ENCODE measurements at regions not wholly inside any gene's neighbourhood (a gene's known extent, or its start where the extent isn't known, plus 50 kb on each side); places are given as distances from the start of the nearest gene placed in this dataset.

- H3K36me3 Mint-ChIP-seq (ENCODE audit: low read depth), result no peaks in the 10 kb centered on the region
- no peak overlapping the region for H3K4me3 Mint-ChIP-seq
- no peak overlapping the region for H3K27ac Mint-ChIP-seq
- ATAC-seq (ENCODE audit: low read depth) (no peak), DNase-seq (no peak)
- POLR2A ChIA-PET, result no interaction called here
- no peaks in the 10 kb centered on the region for H3K9me3 Mint-ChIP-seq
- CTCF ChIA-PET, result no interaction called here
- peaks cover 2% of the 10 kb centered on the region for H3K27me3 Mint-ChIP-seq
- no peaks in the 10 kb centered on the region for H3K4me1 Mint-ChIP-seq
- intact Hi-C loops (cut with micrococcal nuclease), result no loop called here
- no peak for TF ChIP-seq CTCF (IDR thresholded peaks at IDR 0.05)
Observed at GRCh38 chr14:55955175-55955574, 163.0 kb upstream of the PELI2 start.

- ATAC-seq (ENCODE audit: low read depth) (no peak), DNase-seq (no peak)
- Mint-ChIP-seq H3K27me3 (peaks cover 2% of the 10 kb centered on the region), H3K4me3 (no peak overlapping the region), H3K36me3 (ENCODE audit: low read depth) (no peaks in the 10 kb centered on the region), H3K27ac (no peak overlapping the region), H3K9me3 (no peaks in the 10 kb centered on the region), H3K4me1 (no peaks in the 10 kb centered on the region)
- no peak for TF ChIP-seq CTCF (IDR thresholded peaks at IDR 0.05)
- CTCF ChIA-PET, result no interaction called here
- POLR2A ChIA-PET, result no interaction called here
- intact Hi-C loops (cut with micrococcal nuclease), result no loop called here
Observed at GRCh38 chr14:55957950-55958349, 160.3 kb upstream of the PELI2 start.

GRCh38 chr14:55963295-55963694 lies 154.9 kb upstream of the PELI2 start:
- no peaks in the 10 kb centered on the region for H3K27me3 Mint-ChIP-seq

GRCh38 chr14:55964091-55964490 lies 154.1 kb upstream of the PELI2 start:
- DNase-seq (no peak), ATAC-seq (ENCODE audit: low read depth) (no peak)
- H3K36me3 Mint-ChIP-seq (ENCODE audit: low read depth), result no peaks in the 10 kb centered on the region
- intact Hi-C loops (cut with micrococcal nuclease), result no loop called here
- no peak overlapping the region for H3K4me3 Mint-ChIP-seq
- no peaks in the 10 kb centered on the region for H3K27me3 Mint-ChIP-seq
- POLR2A ChIA-PET, result no interaction called here
- TF ChIP-seq CTCF (IDR thresholded peaks at IDR 0.05), result no peak
- no peak overlapping the region for H3K27ac Mint-ChIP-seq
- H3K4me1 Mint-ChIP-seq, result no peaks in the 10 kb centered on the region
- no peaks in the 10 kb centered on the region for H3K9me3 Mint-ChIP-seq
- CTCF ChIA-PET, result no interaction called here

More at GRCh38 chr14:55963295-55963694, 154.9 kb upstream of the PELI2 start:
- CTCF ChIA-PET, result no interaction called here
- no peaks in the 10 kb centered on the region for H3K4me1 Mint-ChIP-seq
- no peak for TF ChIP-seq CTCF (IDR thresholded peaks at IDR 0.05)
- H3K4me3 Mint-ChIP-seq, result no peak overlapping the region
- DNase-seq (no peak), ATAC-seq (ENCODE audit: low read depth) (no peak)
- no peak overlapping the region for H3K27ac Mint-ChIP-seq
- no peaks in the 10 kb centered on the region for H3K36me3 Mint-ChIP-seq (ENCODE audit: low read depth)
- H3K9me3 Mint-ChIP-seq, result no peaks in the 10 kb centered on the region
- POLR2A ChIA-PET, result no interaction called here
- intact Hi-C loops (cut with micrococcal nuclease), result no loop called here

GRCh38 chr14:55964821-55965220 lies 153.4 kb upstream of the PELI2 start:
- Mint-ChIP-seq H3K27ac (no peak overlapping the region), H3K27me3 (peaks cover 2% of the 10 kb centered on the region), H3K36me3 (ENCODE audit: low read depth) (no peaks in the 10 kb centered on the region), H3K4me3 (no peak overlapping the region), H3K9me3 (no peaks in the 10 kb centered on the region), H3K4me1 (no peaks in the 10 kb centered on the region)
- CTCF ChIA-PET, result no interaction called here
- ATAC-seq (ENCODE audit: low read depth), result no peak
- POLR2A ChIA-PET, result no interaction called here
- intact Hi-C loops (cut with micrococcal nuclease), result no loop called here
- DNase-seq, result no peak
- no peak for TF ChIP-seq CTCF (IDR thresholded peaks at IDR 0.05)

Data from activated B cell treated with CpG ODN at 0.5 μM for 24 hours (primary cell).